NCI-H146 (cell line): ENCODE measurements at regions not wholly inside any gene's neighbourhood (a gene's known extent, or its start where the extent isn't known, plus 50 kb on each side); places are given as distances from the start of the nearest gene placed in this dataset.

Experiments used
- DNase-seq: peaks from one replicate; lab custom pipeline; 2025; lab: John Stamatoyannopoulos, UW

GRCh38 chr6:2562721-2563451 lies 187.8 kb downstream of the MYLK4 start:
- DNase-seq, result no peak

GRCh38 chr6:2560917-2561698 lies 189.6 kb downstream of the MYLK4 start:
- no peak for DNase-seq

GRCh38 chr6:2560140-2560818 lies 190.4 kb downstream of the MYLK4 start:
- no peak for DNase-seq

- no peak for DNase-seq
These were observed 191.6 kb downstream of the MYLK4 start for GRCh38 chr6:2558861-2559801.

GRCh38 chr6:2558098-2558680 lies 192.5 kb downstream of the MYLK4 start:
- DNase-seq, result no peak

- no peak for DNase-seq
These were observed 193.5 kb downstream of the MYLK4 start for GRCh38 chr6:2557181-2557720.

GRCh38 chr6:2556761-2557160 lies 194.0 kb downstream of the MYLK4 start:
- DNase-seq, result no peak

- DNase-seq, result no peak
These were observed 196.0 kb downstream of the MYLK4 start for GRCh38 chr6:2554651-2555260.

GRCh38 chr6:2552526-2553154 lies 198.1 kb downstream of the MYLK4 start:
- DNase-seq, result no peak

- no peak for DNase-seq
These were observed 199.0 kb downstream of the MYLK4 start for GRCh38 chr6:2551705-2552104.

- DNase-seq, result no peak
These were observed 200.5 kb downstream of the MYLK4 start for GRCh38 chr6:2550247-2550646.

- DNase-seq, result no peak
These were observed 200.9 kb downstream of the MYLK4 start for GRCh38 chr6:2549834-2550233.

- DNase-seq, result no peak
These were observed 203.4 kb downstream of the MYLK4 start for GRCh38 chr6:2547355-2547754.

- no peak for DNase-seq
These were observed 203.8 kb downstream of the MYLK4 start for GRCh38 chr6:2546901-2547300.

- DNase-seq, result no peak
These were observed 205.2 kb downstream of the MYLK4 start for GRCh38 chr6:2545383-2546038.

- no peak for DNase-seq
These were observed 207.4 kb downstream of the MYLK4 start for GRCh38 chr6:2543321-2543720.

- DNase-seq, result no peak
These were observed 207.9 kb downstream of the MYLK4 start for GRCh38 chr6:2542858-2543218.

- no peak for DNase-seq
These were observed 208.4 kb downstream of the MYLK4 start for GRCh38 chr6:2542101-2542857.

GRCh38 chr6:2536451-2536850 lies 214.3 kb downstream of the MYLK4 start:
- peak; percentile 24 for DNase-seq
